Effector memory CD8-positive, alpha-beta T cell (primary cell): ENCODE measurements at regions not wholly inside any gene's neighbourhood (a gene's known extent, or its start where the extent isn't known, plus 50 kb on each side); places are given as distances from the start of the nearest gene placed in this dataset.
"Not testable (repeated sequence)": the region's sequence is repeated elsewhere in the genome, so short reads cannot be mapped to it uniquely, and the experiment has no call there.

Experiments used
- ATAC-seq: fragments of 150-1000 bp; cut with Tn5 transposase; replicated peaks from 2 replicates; pipeline ENCODE4 v1.10.0; 2021; ENCODE audit warnings: mild to moderate bottlenecking, moderate library complexity
- DNase-seq, 3 experiments: peaks; one replicate each; pipeline ENCODE4 v3.0.0; 2021
- H3K27ac Mint-ChIP-seq, 2 donors: one replicate each; pipeline ENCODE4 v1.8.0; 2022; ENCODE audit warnings: mild to moderate bottlenecking in 2 of 2, mixed read lengths in 2 of 2, moderate library complexity in 2 of 2
- H3K27me3 Mint-ChIP-seq, 2 donors: one replicate each; pipeline ENCODE4 v1.8.0; 2022; ENCODE audit warnings: mixed read lengths in 2 of 2
- H3K36me3 Mint-ChIP-seq: one replicate; pipeline ENCODE4 v1.8.0; 2022; ENCODE audit warnings: mild to moderate bottlenecking, moderate library complexity, mixed read lengths; ENCODE audit not compliant: insufficient read depth
- H3K4me1 Mint-ChIP-seq, 2 donors: one replicate each; pipeline ENCODE4 v1.8.0; 2022; ENCODE audit warnings: low read depth in 2 of 2, mixed read lengths in 2 of 2
- H3K4me3 Mint-ChIP-seq, 2 donors: one replicate each; pipeline ENCODE4 v1.8.0; 2022; ENCODE audit warnings: mild to moderate bottlenecking in 2 of 2, mixed read lengths in 2 of 2, moderate library complexity in 2 of 2
- H3K9me3 Mint-ChIP-seq, 2 donors: one replicate each; pipeline ENCODE4 v1.8.0; 2022; ENCODE audit warnings: mixed read lengths in 2 of 2

DNA sequence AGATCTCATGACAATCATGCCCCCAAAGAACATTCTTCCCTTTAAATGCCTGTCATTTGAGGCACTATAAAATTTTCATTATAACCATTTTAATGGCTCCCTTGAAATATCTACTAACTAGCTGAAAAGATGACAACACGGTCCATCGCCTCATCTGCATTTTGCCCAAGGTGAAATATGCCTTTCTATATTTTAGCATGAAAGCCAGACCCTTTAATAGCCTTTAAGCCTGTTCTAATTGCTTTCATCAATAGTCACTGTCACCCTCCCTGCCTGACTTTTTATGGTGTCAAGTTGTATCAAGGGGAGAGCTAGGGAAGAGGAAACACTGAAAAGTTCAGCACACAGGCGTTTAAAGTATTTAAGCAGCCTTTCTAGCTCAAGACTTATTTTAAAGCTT, 144.1 kb upstream of the PRICKLE2 start:
- DNase-seq = no peak
- no peak for ATAC-seq
- Mint-ChIP-seq H3K4me3 (no peak overlapping the region), H3K27ac (no peak overlapping the region), H3K9me3 (peaks cover 0 to 1% of the 10 kb centered on the region in 2 donors), H3K4me1 (no peaks in the 10 kb centered on the region), H3K36me3 (no peaks in the 10 kb centered on the region), H3K27me3 (no peaks in the 10 kb centered on the region)

DNA sequence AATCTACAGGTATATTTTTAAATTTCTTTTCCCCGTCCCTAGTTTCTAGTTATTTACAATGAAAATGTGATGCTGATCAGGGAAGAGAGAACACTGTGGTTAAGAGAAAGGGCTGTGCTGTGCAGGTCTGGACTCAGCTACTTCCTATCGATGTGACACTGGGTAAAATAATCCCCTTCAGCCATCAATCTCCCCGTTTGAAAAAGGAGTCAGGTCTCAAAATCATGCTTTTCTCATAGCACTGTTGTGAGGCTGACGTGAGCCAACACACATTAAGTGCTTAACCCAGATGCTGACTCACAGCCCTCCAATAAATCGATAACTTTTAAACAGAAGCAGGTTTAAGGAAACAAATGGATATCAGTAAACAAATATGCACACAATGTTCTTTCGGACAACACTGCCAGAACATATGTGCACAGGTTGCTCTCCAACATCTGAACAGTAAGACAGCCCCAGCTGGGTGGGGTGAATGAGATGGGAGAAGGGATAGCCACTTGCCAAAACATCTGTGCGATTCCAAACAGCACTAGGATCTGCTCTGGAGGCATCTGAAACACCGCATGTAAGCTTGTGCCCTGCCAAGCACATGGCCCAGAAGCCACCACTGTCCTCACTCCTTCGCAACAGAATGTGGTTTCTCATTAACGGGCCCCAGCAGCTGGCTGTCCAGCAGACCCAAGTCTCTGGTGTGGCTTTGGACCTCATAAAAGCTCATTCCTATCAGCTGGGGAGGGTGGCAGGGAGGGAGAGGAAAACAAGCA, 143.2 kb upstream of the PRICKLE2 start:
- DNase-seq (no peak), ATAC-seq (no peak)
- Mint-ChIP-seq H3K4me1 (no peaks in the 10 kb centered on the region), H3K27me3 (no peaks in the 10 kb centered on the region), H3K36me3 (no peaks in the 10 kb centered on the region), H3K27ac (no peak overlapping the region), H3K9me3 (no peaks in the 10 kb centered on the region), H3K4me3 (no peak overlapping the region)

DNA sequence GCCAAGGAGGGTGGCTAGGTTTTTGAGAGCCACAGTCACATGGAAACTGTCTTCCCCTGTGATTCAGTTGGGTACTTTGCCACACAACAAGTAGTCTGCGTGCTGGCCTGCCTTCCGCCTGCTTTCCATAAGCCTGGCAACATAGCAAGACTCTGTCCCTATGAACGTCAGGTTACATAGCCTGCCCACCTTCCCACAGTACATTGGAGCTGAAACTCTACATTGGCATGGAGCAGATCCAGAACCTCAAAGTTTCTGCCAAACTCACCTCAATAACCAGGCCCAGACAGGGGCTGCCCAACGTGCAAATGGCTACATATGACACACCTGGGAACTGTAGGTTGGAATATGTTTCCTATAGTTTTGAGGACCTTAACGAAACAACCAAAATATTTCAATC, 140.6 kb upstream of the PRICKLE2 start:
- Mint-ChIP-seq H3K4me1 (no peaks in the 10 kb centered on the region), H3K36me3 (no peaks in the 10 kb centered on the region), H3K27ac (no peak overlapping the region), H3K9me3 (no peaks in the 10 kb centered on the region), H3K4me3 (no peak overlapping the region), H3K27me3 (no peaks in the 10 kb centered on the region)
- DNase-seq = no peak
- no peak for ATAC-seq

DNA sequence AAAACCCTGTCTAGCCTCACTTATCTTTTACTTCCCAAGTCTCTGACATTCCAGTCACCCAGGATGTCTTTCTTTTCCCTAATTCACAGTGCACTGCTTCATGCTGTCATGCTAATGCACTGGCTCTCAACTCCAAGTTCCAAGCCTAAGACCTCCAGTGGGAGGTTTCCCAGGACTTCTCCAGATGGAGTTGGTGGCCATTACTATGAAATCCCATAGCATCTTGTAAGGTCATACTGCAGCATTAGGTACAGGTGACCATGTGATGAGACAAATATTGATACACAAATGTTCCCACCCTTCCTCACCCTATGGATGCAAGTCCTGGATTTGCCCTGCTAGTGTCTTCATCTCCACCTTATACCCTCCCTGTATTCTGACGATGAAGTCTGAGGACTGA, 138.6 kb upstream of the PRICKLE2 start:
- no peak for ATAC-seq
- Mint-ChIP-seq H3K4me1 (no peaks in the 10 kb centered on the region), H3K36me3 (no peaks in the 10 kb centered on the region), H3K9me3 (no peaks in the 10 kb centered on the region), H3K27ac (no peak overlapping the region), H3K4me3 (no peak overlapping the region), H3K27me3 (no peaks in the 10 kb centered on the region)
- no peak for DNase-seq

DNA sequence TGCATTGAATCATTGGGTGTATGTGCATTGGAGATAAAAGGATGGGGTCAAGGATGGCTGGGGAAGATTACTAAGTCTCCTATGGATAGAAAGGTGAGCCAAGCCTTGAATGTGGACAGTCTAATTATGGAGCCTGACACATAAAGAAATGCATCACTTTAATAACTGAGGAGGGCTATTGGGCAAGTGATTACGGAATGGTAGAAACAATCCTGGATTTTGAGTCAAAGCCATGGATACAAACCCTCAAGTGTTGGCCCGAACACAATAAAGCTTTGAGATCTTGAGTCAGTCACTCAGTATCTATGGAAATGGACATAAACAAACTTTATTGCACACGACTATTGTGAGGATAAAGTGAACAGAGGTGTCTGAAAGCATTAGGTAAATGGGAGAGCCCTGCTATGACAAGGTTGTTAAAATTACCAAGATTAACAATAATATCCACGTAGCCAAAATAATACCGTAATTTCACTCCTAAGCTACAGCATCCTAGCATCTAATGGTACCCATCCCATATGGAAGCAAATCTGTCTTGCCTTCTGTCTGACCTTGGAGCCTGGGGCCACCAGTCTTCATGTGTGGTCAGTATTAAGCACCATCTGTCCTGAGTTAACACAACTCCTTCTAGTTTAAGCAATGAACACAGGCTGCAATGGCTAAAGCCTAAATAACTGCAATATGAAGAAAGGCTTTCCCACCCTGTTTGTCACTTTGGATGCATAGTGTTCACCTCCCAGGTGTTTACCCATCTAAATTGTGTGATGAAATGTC, 136.9 kb upstream of the PRICKLE2 start:
- peaks cover 0 to 2% of the 10 kb centered on the region in 2 donors for H3K9me3 Mint-ChIP-seq
- no peak overlapping the region for H3K4me3 Mint-ChIP-seq
- ATAC-seq (no peak), DNase-seq (no peak)
- H3K36me3 Mint-ChIP-seq = no peaks in the 10 kb centered on the region
- H3K27me3 Mint-ChIP-seq = no peaks in the 10 kb centered on the region
- H3K4me1 Mint-ChIP-seq = no peaks in the 10 kb centered on the region
- H3K27ac Mint-ChIP-seq = no peak overlapping the region

DNA sequence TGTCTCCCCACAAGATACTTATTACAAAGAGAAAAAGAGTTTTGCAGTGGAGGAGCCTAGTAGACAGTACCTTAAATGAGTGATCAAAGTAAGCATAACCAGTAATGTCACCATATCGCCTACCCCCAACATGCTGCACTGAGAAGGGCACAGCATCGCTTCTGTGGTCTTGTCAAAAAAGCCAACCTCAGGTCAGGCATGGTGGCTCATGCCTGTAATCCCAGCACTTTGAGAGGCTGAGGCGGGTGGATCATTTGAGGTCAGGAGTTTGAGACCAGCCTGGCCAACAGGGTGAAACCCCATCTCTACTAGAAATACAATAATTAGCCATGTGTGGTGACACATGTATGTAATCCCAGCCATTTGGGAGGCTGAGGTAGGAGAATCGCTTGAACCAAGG, 135.8 kb upstream of the PRICKLE2 start:
- not testable (repeated sequence) for DNase-seq, H3K27ac Mint-ChIP-seq, H3K4me3 Mint-ChIP-seq, H3K27me3 Mint-ChIP-seq, H3K9me3 Mint-ChIP-seq, H3K4me1 Mint-ChIP-seq, ATAC-seq, H3K36me3 Mint-ChIP-seq

DNA sequence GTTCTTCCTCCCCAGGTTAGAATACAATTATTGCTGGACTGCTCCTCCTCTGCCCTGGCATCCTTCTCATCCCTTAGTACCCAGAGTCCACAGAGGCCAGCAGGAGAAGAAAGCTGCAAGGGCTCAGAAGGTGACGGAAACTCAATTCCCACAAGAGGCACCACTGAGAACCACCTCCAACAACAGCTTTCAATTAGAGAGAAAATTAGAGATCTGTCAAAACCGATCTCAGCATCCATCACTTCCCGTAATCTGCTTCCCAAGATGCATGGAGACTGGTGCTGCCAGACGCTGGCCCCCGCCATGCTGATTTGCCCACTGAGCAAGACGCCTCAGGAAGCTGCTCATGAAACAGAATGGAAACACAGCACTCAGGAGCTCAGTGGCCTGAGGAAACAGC, 135.0 kb upstream of the PRICKLE2 start:
- H3K9me3 Mint-ChIP-seq = peaks cover 0 to 2% of the 10 kb centered on the region in 2 donors
- no peaks in the 10 kb centered on the region for H3K27me3 Mint-ChIP-seq
- DNase-seq (no peak), ATAC-seq (no peak)
- no peaks in the 10 kb centered on the region for H3K36me3 Mint-ChIP-seq
- no peak overlapping the region for H3K27ac Mint-ChIP-seq
- H3K4me1 Mint-ChIP-seq = no peaks in the 10 kb centered on the region
- no peak overlapping the region for H3K4me3 Mint-ChIP-seq

DNA sequence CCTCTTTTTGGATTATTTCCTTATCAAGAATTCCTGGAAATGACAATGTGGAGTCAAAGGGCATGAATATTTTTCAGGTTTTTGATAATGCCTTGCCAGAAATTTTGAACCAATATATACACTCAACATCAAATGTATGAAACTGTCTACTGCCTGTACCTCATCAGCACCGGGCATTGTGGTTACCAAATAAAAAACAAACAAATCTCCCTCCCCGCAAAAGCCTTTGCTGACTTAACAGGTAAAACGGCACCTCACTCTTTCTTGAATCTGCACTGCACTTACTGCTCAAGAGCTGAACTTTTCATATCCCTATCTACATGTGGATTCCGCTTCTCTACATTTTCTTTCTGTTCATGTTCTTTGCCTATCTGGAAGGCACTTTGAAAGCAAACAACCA, 134.5 kb upstream of the PRICKLE2 start:
- Mint-ChIP-seq H3K9me3 (peaks cover 0 to 2% of the 10 kb centered on the region in 2 donors), H3K27ac (no peak overlapping the region), H3K4me1 (no peaks in the 10 kb centered on the region), H3K4me3 (no peak overlapping the region), H3K27me3 (no peaks in the 10 kb centered on the region), H3K36me3 (no peaks in the 10 kb centered on the region)
- ATAC-seq (no peak), DNase-seq (no peak)

DNA sequence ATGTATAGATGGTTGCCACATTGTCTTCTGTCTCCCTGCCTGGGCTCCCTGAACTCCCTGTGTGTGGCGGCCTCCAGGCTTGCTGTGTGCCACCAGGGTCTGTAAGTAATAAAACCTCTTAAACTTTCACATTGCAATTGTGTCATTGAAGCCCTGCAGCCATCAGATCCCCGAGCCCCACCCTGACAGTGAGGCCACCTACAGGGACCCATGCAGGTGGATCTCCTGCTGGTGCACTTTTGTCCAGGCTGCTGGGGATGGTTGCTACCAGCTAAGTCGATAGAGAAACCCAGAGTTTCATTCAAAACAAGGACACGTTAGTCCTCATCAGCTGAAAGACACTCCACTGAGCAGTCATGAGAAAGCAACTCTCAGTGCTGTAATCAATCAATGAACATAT, 133.6 kb upstream of the PRICKLE2 start:
- no peak for ATAC-seq
- Mint-ChIP-seq H3K9me3 (peaks cover 0 to 2% of the 10 kb centered on the region in 2 donors), H3K36me3 (no peaks in the 10 kb centered on the region), H3K4me3 (no peak overlapping the region), H3K27ac (no peak overlapping the region), H3K4me1 (no peaks in the 10 kb centered on the region), H3K27me3 (no peaks in the 10 kb centered on the region)
- DNase-seq = no peak

DNA sequence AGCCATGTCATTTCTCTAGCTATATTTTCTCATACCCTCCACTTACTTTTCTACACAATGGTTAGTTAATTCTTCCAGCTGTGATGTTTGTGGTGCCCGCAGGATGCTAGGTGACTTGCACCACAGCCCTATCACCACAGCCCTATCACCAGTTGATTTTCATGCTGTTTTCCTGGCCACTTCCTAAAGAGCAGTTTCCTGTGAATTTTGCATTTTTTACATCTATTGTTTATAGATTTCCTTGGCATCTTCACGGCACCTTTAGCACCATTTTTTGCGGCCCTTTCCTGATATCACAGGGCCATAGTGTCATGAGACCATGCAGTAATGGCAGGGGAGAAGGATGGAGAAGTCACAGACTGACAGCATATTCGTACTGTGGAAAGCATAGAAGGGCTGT, 132.9 kb upstream of the PRICKLE2 start:
- Mint-ChIP-seq H3K36me3 (no peaks in the 10 kb centered on the region), H3K4me3 (no peak overlapping the region), H3K9me3 (peaks cover 0 to 2% of the 10 kb centered on the region in 2 donors), H3K27me3 (no peaks in the 10 kb centered on the region), H3K27ac (no peak overlapping the region), H3K4me1 (no peaks in the 10 kb centered on the region)
- DNase-seq (no peak), ATAC-seq (no peak)

DNA sequence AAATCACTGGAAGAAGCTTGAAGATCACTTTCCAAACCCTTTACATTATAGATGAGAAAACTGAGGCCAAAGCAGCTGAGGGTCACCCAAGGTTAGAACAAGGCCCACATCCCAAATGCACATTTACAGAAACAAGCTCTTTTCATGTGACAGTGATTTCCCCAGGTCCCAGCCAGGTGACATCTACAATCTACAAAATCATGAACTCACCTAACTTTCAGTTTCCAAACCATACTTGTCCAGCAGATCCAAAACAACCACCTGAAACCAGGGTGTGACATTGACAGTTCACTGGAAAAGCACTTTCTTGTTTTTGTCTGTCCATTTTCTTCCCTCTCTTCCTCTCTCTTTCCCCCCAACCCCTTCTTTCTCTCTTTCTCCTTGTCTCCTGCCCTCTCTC, 132.2 kb upstream of the PRICKLE2 start:
- no peak for ATAC-seq
- no peak overlapping the region for H3K27ac Mint-ChIP-seq
- peaks cover 0 to 2% of the 10 kb centered on the region in 2 donors for H3K9me3 Mint-ChIP-seq
- H3K36me3 Mint-ChIP-seq = no peaks in the 10 kb centered on the region
- no peak for DNase-seq
- H3K4me3 Mint-ChIP-seq = no peak overlapping the region
- H3K4me1 Mint-ChIP-seq = no peaks in the 10 kb centered on the region
- H3K27me3 Mint-ChIP-seq = no peaks in the 10 kb centered on the region

DNA sequence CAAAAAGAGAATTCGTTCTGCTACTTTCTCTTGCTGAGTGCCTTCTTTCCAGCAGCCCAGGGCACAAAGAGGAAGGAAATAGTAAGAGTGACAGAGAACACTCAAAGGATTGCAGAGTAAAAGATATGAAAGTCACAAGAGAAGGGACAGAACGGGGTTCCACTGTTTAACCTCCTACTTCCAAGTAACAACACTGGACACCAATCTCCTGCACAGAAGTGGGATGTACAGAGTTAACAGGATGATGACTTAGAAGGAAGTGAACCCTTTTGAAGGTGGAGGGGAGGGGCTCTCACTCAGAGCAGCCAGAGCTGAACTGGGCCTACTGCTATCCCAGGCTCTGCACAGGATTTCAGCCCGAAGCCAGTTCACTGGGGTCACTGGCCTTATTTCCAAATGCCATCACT, 130.1 kb upstream of the PRICKLE2 start:
- ATAC-seq (no peak), DNase-seq (no peak)
- no peaks in the 10 kb centered on the region for H3K4me1 Mint-ChIP-seq
- H3K4me3 Mint-ChIP-seq = no peak overlapping the region
- peaks cover 0 to 2% of the 10 kb centered on the region in 2 donors for H3K9me3 Mint-ChIP-seq
- H3K27me3 Mint-ChIP-seq = no peaks in the 10 kb centered on the region
- no peak overlapping the region for H3K27ac Mint-ChIP-seq
- H3K36me3 Mint-ChIP-seq = no peaks in the 10 kb centered on the region

DNA sequence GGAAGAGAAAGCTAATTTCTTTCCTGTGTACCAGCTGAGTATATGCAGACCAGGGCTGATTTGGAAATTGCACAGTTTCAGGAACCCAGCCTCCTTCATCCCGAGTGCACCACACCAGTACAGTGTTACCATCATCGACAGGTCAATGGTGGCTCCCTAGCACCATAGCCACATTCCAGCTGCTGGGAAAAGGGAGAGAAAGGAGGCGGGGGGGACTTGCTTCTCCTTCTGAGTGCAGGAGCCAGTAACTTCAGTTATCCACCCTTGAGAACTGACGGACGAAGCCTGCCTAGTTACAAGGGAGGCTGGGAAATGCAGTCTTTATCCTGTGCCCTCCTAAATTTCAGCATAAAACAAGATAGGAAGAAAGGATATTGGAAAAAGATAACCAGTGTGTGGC, 129.7 kb upstream of the PRICKLE2 start:
- H3K9me3 Mint-ChIP-seq = peaks cover 0 to 2% of the 10 kb centered on the region in 2 donors
- H3K36me3 Mint-ChIP-seq = no peaks in the 10 kb centered on the region
- DNase-seq (no peak), ATAC-seq (no peak)
- H3K4me1 Mint-ChIP-seq = no peaks in the 10 kb centered on the region
- no peak overlapping the region for H3K4me3 Mint-ChIP-seq
- no peak overlapping the region for H3K27ac Mint-ChIP-seq
- no peaks in the 10 kb centered on the region for H3K27me3 Mint-ChIP-seq

DNA sequence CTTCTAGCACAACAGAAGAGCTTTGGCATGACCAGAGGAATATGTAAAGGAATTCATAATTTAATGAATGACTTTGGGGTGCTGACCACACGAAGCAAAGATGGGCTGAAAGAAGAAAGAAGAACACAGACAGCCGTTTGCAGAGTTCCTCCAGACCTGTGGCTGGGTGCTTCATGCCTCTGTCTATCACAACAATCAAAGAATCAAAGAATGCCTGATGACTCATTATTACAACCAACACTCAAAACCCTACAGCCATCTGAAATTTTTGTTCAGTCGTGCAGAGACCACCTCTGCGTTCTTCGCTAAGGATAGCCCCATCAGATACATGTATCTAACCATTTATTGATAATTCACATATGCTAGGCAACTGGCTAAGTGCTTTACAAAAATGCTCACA, 129.0 kb upstream of the PRICKLE2 start:
- H3K4me3 Mint-ChIP-seq = no peak overlapping the region
- H3K27me3 Mint-ChIP-seq = no peaks in the 10 kb centered on the region
- H3K36me3 Mint-ChIP-seq = no peaks in the 10 kb centered on the region
- no peak overlapping the region for H3K27ac Mint-ChIP-seq
- peaks cover 0 to 2% of the 10 kb centered on the region in 2 donors for H3K9me3 Mint-ChIP-seq
- ATAC-seq (no peak), DNase-seq (no peak)
- H3K4me1 Mint-ChIP-seq = no peaks in the 10 kb centered on the region
